Lower leg skin (tissue), 4 donors: ENCODE measurements at regions not wholly inside any gene's neighbourhood (a gene's known extent, or its start where the extent isn't known, plus 50 kb on each side); places are given as distances from the start of the nearest gene placed in this dataset.
"Not testable (repeated sequence)": the region's sequence is repeated elsewhere in the genome, so short reads cannot be mapped to it uniquely, and the experiment has no call there.

Experiments
- DNase-seq, 2 donors: peaks; one replicate each; pipeline ENCODE4 v3.0.0-alpha.2; 2019; ENCODE audit warnings: low spot score in 2 of 2
- H3K4me3 ChIP-seq: fragments of 200-600 bp; sonication (generic); 2 replicates; pipeline ENCODE4 v1.5.1; 2017; ENCODE audit warnings: mild to moderate bottlenecking, low read depth; ENCODE audit not compliant: poor library complexity, severe bottlenecking
- CTCF ChIP-seq, 3 donors: fragments of 450-650 bp; IDR thresholded peaks; one replicate each; pipeline ENCODE4 v1.5.1; 2016; ENCODE audit warnings: antibody characterized with exemption in 3 of 3, mild to moderate bottlenecking in 3 of 3, moderate library complexity in 2 of 3
- POLR2A ChIP-seq, 2 donors: fragments of 450-650 bp; IDR thresholded peaks; one replicate each; pipeline ENCODE4 v1.6.1; 2016 to 2017; ENCODE audit warnings: antibody characterized with exemption in 2 of 2, mild to moderate bottlenecking in 1 of 2, moderate library complexity in 1 of 2
- WGBS, 2 donors: methylation state at CpG; one replicate each; pipeline ENCODE4 v1.1.5; 2018; 5-methylcytosine and 5-hydroxymethylcytosine counted together
- intact Hi-C: fragments of 100-400 bp; cut with DNase I; formaldehyde crosslinking; loops from one replicate; pipeline ENCODE4 v1.15.0; 2023; ENCODE audit warnings: low total_unique reads

- 77 to 82% methylated on average over 3 of the region's 3 CpGs for WGBS, 2 donors
- intact Hi-C loops, DNase-seq, H3K4me3 ChIP-seq: not testable (repeated sequence)
These were observed 73.1 kb downstream of the ADCYAP1 start for GRCh38 chr18:977732-978131.

- H3K4me3 ChIP-seq = no peak overlapping the region
- intact Hi-C loops = no loop called here
- no peak for DNase-seq
- TF ChIP-seq CTCF (IDR thresholded peaks at IDR 0.05) (no peak), POLR2A (IDR thresholded peaks at IDR 0.05) (no peak)
- 80 to 85% methylated on average over 4 of the region's 4 CpGs for WGBS, 2 donors
These were observed 75.9 kb downstream of the ADCYAP1 start for GRCh38 chr18:980586-980985.

DNA sequence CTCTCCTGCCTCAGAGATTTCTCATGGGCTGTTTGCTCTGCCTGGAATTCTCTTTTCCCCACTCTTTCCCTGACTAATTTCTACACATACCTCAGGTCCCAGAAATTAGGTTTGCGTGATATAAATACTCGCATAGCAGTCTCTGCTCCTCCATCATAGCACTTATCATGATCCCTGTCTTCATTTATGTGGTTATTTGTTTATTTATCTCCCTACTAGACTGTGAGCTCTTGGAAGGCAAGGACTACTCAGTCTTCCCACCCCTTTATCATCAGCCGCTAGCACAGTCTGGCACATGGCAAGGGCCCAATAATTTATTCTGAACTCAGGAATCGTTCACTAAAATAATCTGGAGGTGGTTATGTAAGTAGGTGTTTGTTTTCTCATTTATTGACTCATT is 79.3 kb downstream of the ADCYAP1 start:
- no peak for DNase-seq
- 75 to 91% methylated on average over 4 of the region's 4 CpGs for WGBS, 2 donors
- no peak for TF ChIP-seq CTCF (IDR thresholded peaks at IDR 0.05)
- TF ChIP-seq POLR2A (IDR thresholded peaks at IDR 0.05) = no peak
- no peak overlapping the region for H3K4me3 ChIP-seq
- intact Hi-C loops = no loop called here

DNA sequence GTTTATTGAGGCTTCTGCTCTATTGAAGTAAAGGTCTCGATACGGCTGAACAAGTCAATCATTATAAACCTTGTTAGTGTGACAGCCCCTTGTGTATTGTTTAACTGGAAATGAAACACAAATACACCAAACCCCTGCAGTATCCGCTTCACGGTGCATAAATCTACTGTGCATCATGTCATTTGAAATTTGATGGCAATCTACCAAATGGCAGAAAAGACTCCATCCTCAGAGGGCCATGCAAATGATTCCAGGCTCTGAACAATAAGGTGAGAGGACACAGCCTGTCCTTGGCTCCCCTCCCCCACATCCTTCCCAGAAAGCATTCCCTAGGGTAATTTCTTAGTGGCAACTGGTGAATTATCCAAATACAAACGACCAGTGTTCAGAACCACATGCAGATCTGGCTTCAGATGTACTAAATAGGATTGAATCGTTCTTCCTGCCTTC is 80.6 kb downstream of the ADCYAP1 start:
- intact Hi-C loops = no loop called here
- H3K4me3 ChIP-seq = no peak overlapping the region
- WGBS, 2 donors = 31 to 39% methylated on average over 6 of the region's 6 CpGs
- DNase-seq = no peak
- TF ChIP-seq CTCF (IDR thresholded peaks at IDR 0.05) = no peak
- no peak for TF ChIP-seq POLR2A (IDR thresholded peaks at IDR 0.05)

- 70 to 77% methylated on average over 3 of the region's 3 CpGs for WGBS, 2 donors
- H3K4me3 ChIP-seq = no peak overlapping the region
- DNase-seq = no peak
- TF ChIP-seq POLR2A (IDR thresholded peaks at IDR 0.05) (no peak), CTCF (IDR thresholded peaks at IDR 0.05) (no peak)
- intact Hi-C loops = no loop called here
These were observed 81.4 kb downstream of the ADCYAP1 start for GRCh38 chr18:986051-986450.

DNA sequence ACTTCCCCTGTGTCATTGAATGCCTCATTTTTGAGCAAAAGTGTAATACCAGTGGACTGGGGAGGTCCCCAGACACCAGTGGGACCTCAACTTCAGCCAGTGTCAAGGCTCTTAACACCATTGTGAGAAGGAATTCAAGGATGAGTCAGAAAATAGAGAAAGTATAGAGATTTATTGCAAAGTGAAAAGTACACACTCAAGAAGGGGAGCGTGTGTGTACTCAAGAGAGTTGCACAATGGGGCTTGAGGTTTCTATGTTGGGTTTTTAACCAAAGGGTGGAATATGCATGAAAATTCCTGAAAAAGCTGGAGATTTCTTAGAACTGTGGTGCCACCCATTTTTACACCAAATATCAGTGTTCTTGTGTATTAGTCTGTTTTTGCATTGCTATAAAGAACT is 81.9 kb downstream of the ADCYAP1 start:
- intact Hi-C loops = no loop called here
- DNase-seq = no peak
- 77 to 98% methylated on average over 1 of the region's 1 CpG for WGBS, 2 donors
- no peak for TF ChIP-seq POLR2A (IDR thresholded peaks at IDR 0.05)
- TF ChIP-seq CTCF (IDR thresholded peaks at IDR 0.05) = no peak
- H3K4me3 ChIP-seq = no peak overlapping the region
